ENCODE measurements at regions not wholly inside any gene's neighbourhood (a gene's known extent, or its start where the extent isn't known, plus 50 kb on each side); places are given as distances from the start of the nearest gene placed in this dataset.

GRCh38 chr6:150312395-150312794 is 56.4 kb upstream of the IYD start:
- H3K27ac ChIP-seq (ENCODE audit: low read depth, low read length, poor library complexity, severe bottlenecking): no peak overlapping the region
- intact Hi-C loops (cut with micrococcal nuclease; ENCODE audit: unreplicated experiment): no loop called here
- H4K20me1 ChIP-seq (ENCODE audit: insufficient read depth, low read length): no peaks in the 10 kb centered on the region
- H3K9me3 ChIP-seq (ENCODE audit: low read length): no peaks in the 10 kb centered on the region
- no peak overlapping the region for H2AFZ ChIP-seq (ENCODE audit: low read length)
- ChIA-PET CTCF (ENCODE audit: unreplicated experiment) (no interaction called here), POLR2A (no interaction called here)
- no peak for DNase-seq (ENCODE audit: low spot score)
- no peaks in the 10 kb centered on the region for H3K79me2 ChIP-seq (ENCODE audit: insufficient read depth, low read depth, low read length)
- H3K4me1 ChIP-seq (ENCODE audit: insufficient read depth, low read length, poor library complexity, severe bottlenecking): no peaks in the 10 kb centered on the region
- BruUV-seq (replicated peaks): no TSS peak
- H3K4me3 ChIP-seq (ENCODE audit: low read depth, low read length, poor library complexity, severe bottlenecking): no peak overlapping the region
- TF ChIP-seq, protein P1, sequence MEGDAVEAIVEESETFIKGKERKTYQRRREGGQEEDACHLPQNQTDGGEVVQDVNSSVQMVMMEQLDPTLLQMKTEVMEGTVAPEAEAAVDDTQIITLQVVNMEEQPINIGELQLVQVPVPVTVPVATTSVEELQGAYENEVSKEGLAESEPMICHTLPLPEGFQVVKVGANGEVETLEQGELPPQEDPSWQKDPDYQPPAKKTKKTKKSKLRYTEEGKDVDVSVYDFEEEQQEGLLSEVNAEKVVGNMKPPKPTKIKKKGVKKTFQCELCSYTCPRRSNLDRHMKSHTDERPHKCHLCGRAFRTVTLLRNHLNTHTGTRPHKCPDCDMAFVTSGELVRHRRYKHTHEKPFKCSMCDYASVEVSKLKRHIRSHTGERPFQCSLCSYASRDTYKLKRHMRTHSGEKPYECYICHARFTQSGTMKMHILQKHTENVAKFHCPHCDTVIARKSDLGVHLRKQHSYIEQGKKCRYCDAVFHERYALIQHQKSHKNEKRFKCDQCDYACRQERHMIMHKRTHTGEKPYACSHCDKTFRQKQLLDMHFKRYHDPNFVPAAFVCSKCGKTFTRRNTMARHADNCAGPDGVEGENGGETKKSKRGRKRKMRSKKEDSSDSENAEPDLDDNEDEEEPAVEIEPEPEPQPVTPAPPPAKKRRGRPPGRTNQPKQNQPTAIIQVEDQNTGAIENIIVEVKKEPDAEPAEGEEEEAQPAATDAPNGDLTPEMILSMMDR (conservative IDR thresholded peaks at IDR 0.05; ENCODE audit: low read length): no peak
- no peak for TF ChIP-seq EZH2phosphoT487 (IDR thresholded peaks at IDR 0.05; ENCODE audit: borderline replicate concordance, low read depth, low read length)
- H3K9me2 ChIP-seq (ENCODE audit: insufficient read depth, low read length): no peaks in the 10 kb centered on the region
- no peak overlapping the region for H3K4me2 ChIP-seq (ENCODE audit: low read length)
- H3K36me3 ChIP-seq (ENCODE audit: insufficient read depth, low read length): no peaks in the 10 kb centered on the region

- H3K4me1 ChIP-seq (ENCODE audit: insufficient read depth, low read length, poor library complexity, severe bottlenecking): no peaks in the 10 kb centered on the region
- no peaks in the 10 kb centered on the region for H4K20me1 ChIP-seq (ENCODE audit: insufficient read depth, low read length)
- H3K9me2 ChIP-seq (ENCODE audit: insufficient read depth, low read length): no peaks in the 10 kb centered on the region
- H3K9me3 ChIP-seq (ENCODE audit: low read length): no peaks in the 10 kb centered on the region
- H3K36me3 ChIP-seq (ENCODE audit: insufficient read depth, low read length): no peaks in the 10 kb centered on the region
- intact Hi-C loops (cut with micrococcal nuclease; ENCODE audit: unreplicated experiment): no loop called here
- H3K79me2 ChIP-seq (ENCODE audit: insufficient read depth, low read depth, low read length): no peaks in the 10 kb centered on the region
- H3K27ac ChIP-seq (ENCODE audit: low read depth, low read length, poor library complexity, severe bottlenecking): no peak overlapping the region
- ChIA-PET POLR2A (interaction anchor here (0.7 to 0.9 kb wide), 2 partner anchors 42 to 152 kb away, joined by 3 read pairs; no protein-coding TSS in a partner anchor), CTCF (ENCODE audit: unreplicated experiment) (no interaction called here)
- no TSS peak for BruUV-seq (replicated peaks)
- H3K4me2 ChIP-seq (ENCODE audit: low read length): no peak overlapping the region
- no peak overlapping the region for H2AFZ ChIP-seq (ENCODE audit: low read length)
- TF ChIP-seq, protein P1 (conservative IDR thresholded peaks at IDR 0.05; ENCODE audit: low read length): no peak
- TF ChIP-seq EZH2phosphoT487 (IDR thresholded peaks at IDR 0.05; ENCODE audit: borderline replicate concordance, low read depth, low read length): no peak
- no peak overlapping the region for H3K4me3 ChIP-seq (ENCODE audit: low read depth, low read length, poor library complexity, severe bottlenecking)
- DNase-seq (ENCODE audit: low spot score): no peak
These were observed 55.8 kb upstream of the IYD start for GRCh38 chr6:150312844-150313584.

DNA sequence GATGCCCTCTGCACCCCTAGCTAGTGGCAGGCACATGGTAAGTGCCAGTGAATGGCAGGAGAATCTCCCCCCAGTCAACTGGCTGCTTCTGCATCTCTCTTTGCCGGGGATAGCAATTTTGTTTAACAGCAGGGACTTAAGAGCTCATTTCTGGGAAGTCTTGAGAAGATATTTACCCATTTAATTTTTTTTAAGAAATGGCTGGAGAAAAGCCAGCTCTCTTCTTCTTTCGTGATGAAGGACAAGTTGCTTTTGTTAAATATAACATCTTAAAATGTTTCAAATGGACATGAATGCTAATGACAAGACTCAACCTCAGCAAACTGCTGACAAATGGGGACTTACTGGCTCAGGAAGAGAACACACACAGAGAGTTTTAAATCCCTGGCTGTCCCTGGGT is 55.0 kb upstream of the IYD start:
- Histone ChIP-seq H3K4me1 (ENCODE audit: insufficient read depth, low read length, poor library complexity, severe bottlenecking) (no peaks in the 10 kb centered on the region), H3K36me3 (ENCODE audit: insufficient read depth, low read length) (no peaks in the 10 kb centered on the region), H3K9me2 (ENCODE audit: insufficient read depth, low read length) (no peaks in the 10 kb centered on the region), H3K4me2 (ENCODE audit: low read length) (no peak overlapping the region), H4K20me1 (ENCODE audit: insufficient read depth, low read length) (no peaks in the 10 kb centered on the region), H3K4me3 (ENCODE audit: low read depth, low read length, poor library complexity, severe bottlenecking) (no peak overlapping the region), H2AFZ (ENCODE audit: low read length) (no peak overlapping the region), H3K9me3 (ENCODE audit: low read length) (no peaks in the 10 kb centered on the region), H3K27ac (ENCODE audit: low read depth, low read length, poor library complexity, severe bottlenecking) (no peak overlapping the region), H3K79me2 (ENCODE audit: insufficient read depth, low read depth, low read length) (no peaks in the 10 kb centered on the region)
- ChIA-PET CTCF (ENCODE audit: unreplicated experiment) (no interaction called here), POLR2A (interaction anchor here (0.7 to 0.9 kb wide), 2 partner anchors 42 to 153 kb away, joined by 3 read pairs; no protein-coding TSS in a partner anchor)
- intact Hi-C loops (cut with micrococcal nuclease; ENCODE audit: unreplicated experiment): no loop called here
- DNase-seq (ENCODE audit: low spot score): no peak
- no TSS peak for BruUV-seq (replicated peaks)
- no peak for TF ChIP-seq EZH2phosphoT487 (IDR thresholded peaks at IDR 0.05; ENCODE audit: borderline replicate concordance, low read depth, low read length)
- TF ChIP-seq, protein P1 (conservative IDR thresholded peaks at IDR 0.05; ENCODE audit: low read length): no peak
